ENCODE measurements at regions not wholly inside any gene's neighbourhood (a gene's known extent, or its start where the extent isn't known, plus 50 kb on each side); places are given as distances from the start of the nearest gene placed in this dataset.

GRCh38 chr9:110115826-110116542, 92.0 kb downstream of the C9orf152 start:
- no peak for DNase-seq
- intact Hi-C loops (cut with DNase I) = no loop called here
- Histone ChIP-seq H3K36me3 (no peaks in the 10 kb centered on the region), H3K9me3 (no peaks in the 10 kb centered on the region), H3K27ac (peak overlapping the region; percentile 46), H3K4me3 (no peak overlapping the region), H3K4me1 (peaks cover 47% of the 10 kb centered on the region), H3K27me3 (ENCODE audit: low read depth) (no peaks in the 10 kb centered on the region)
- TF ChIP-seq, protein P1, sequence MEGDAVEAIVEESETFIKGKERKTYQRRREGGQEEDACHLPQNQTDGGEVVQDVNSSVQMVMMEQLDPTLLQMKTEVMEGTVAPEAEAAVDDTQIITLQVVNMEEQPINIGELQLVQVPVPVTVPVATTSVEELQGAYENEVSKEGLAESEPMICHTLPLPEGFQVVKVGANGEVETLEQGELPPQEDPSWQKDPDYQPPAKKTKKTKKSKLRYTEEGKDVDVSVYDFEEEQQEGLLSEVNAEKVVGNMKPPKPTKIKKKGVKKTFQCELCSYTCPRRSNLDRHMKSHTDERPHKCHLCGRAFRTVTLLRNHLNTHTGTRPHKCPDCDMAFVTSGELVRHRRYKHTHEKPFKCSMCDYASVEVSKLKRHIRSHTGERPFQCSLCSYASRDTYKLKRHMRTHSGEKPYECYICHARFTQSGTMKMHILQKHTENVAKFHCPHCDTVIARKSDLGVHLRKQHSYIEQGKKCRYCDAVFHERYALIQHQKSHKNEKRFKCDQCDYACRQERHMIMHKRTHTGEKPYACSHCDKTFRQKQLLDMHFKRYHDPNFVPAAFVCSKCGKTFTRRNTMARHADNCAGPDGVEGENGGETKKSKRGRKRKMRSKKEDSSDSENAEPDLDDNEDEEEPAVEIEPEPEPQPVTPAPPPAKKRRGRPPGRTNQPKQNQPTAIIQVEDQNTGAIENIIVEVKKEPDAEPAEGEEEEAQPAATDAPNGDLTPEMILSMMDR (IDR thresholded peaks at IDR 0.05) = no peak
- peak in 1 of 2 donors; percentile 31 for ATAC-seq

DNA sequence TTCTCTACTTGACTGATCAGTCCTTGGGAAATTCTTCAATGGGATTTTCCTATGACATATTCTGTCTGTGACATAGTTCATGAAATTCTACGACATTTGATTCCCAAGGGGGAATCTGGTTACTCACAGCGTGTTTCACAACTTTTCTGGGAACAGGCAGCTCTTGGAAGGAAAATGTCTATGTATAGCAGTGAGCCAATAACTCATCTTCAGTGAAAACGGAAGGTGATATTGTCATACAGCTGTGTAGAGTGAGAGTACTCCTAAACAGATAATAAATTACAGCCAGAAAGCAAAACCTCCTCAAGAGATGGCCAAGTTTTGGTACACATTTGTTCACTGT, 91.4 kb downstream of the C9orf152 start:
- TF ChIP-seq, protein P1 (IDR thresholded peaks at IDR 0.05) = no peak
- H3K27me3 ChIP-seq (ENCODE audit: low read depth) = no peaks in the 10 kb centered on the region
- intact Hi-C loops (cut with DNase I) = no loop called here
- peak; percentile 22 to 25 for ATAC-seq
- H3K27ac ChIP-seq = no peak overlapping the region
- H3K4me3 ChIP-seq = no peak overlapping the region
- peaks cover 42% of the 10 kb centered on the region for H3K4me1 ChIP-seq
- DNase-seq = no peak
- H3K36me3 ChIP-seq = no peaks in the 10 kb centered on the region
- H3K9me3 ChIP-seq = no peaks in the 10 kb centered on the region

DNA sequence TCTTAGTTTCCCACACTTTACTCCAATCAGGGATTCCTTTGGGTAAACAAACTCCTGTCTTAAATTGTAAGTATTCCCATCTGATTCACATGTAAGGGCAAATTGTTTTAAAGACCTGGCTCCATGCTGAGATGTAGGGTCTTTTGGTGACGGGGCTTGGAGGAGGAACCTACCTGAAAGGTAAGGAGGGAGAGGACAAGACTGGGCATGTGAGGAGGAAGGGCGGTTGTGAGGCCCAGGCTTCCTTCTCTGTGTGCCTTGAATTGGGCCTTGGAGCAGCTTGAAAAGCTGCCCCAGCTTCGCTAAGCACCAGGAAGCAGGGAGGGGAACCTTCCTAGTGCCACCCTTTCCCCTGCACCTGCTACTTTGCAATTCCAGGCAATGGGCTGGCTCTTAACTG, 86.8 kb downstream of the C9orf152 start:
- intact Hi-C loops (cut with DNase I) = no loop called here
- DNase-seq = no peak
- no peak for ATAC-seq
- no peak overlapping the region for H3K4me3 ChIP-seq
- TF ChIP-seq, protein P1 (IDR thresholded peaks at IDR 0.05) = no peak
- H3K27me3 ChIP-seq (ENCODE audit: low read depth) = no peaks in the 10 kb centered on the region
- no peaks in the 10 kb centered on the region for H3K36me3 ChIP-seq
- H3K9me3 ChIP-seq = no peaks in the 10 kb centered on the region
- H3K27ac ChIP-seq = peak overlapping the region; percentile 42
- peaks cover 41% of the 10 kb centered on the region for H3K4me1 ChIP-seq

- H3K4me3 ChIP-seq = no peak overlapping the region
- H3K36me3 ChIP-seq = no peaks in the 10 kb centered on the region
- no peaks in the 10 kb centered on the region for H3K27me3 ChIP-seq (ENCODE audit: low read depth)
- no peaks in the 10 kb centered on the region for H3K9me3 ChIP-seq
- peaks cover 54% of the 10 kb centered on the region for H3K4me1 ChIP-seq
- peak overlapping the region; percentile 77 for H3K27ac ChIP-seq
- DNase-seq = no peak
- intact Hi-C loops (cut with DNase I) = no loop called here
- TF ChIP-seq, protein P1 (IDR thresholded peaks at IDR 0.05) = no peak
- ATAC-seq = peak in 1 of 2 donors; percentile 46
These were observed 84.4 kb downstream of the C9orf152 start for GRCh38 chr9:110123341-110124095.

- Histone ChIP-seq H3K4me1 (peaks cover 64% of the 10 kb centered on the region), H3K27ac (peak overlapping the region; percentile 77)
- intact Hi-C loops (cut with DNase I) = no loop called here
These were observed 83.5 kb downstream of the C9orf152 start for GRCh38 chr9:110124439-110124838.

More at GRCh38 chr9:110124439-110124838, 83.5 kb downstream of the C9orf152 start:
- no peaks in the 10 kb centered on the region for H3K27me3 ChIP-seq (ENCODE audit: low read depth)
- TF ChIP-seq, protein P1 (IDR thresholded peaks at IDR 0.05) = no peak
- no peaks in the 10 kb centered on the region for H3K36me3 ChIP-seq
- DNase-seq (no peak), ATAC-seq (no peak)
- no peak overlapping the region for H3K4me3 ChIP-seq
- H3K9me3 ChIP-seq = no peaks in the 10 kb centered on the region
